OCI-LY7 (cell line): ENCODE measurements at regions not wholly inside any gene's neighbourhood (a gene's known extent, or its start where the extent isn't known, plus 50 kb on each side); places are given as distances from the start of the nearest gene placed in this dataset.

ENCODE experiments used
- CTCF ChIP-seq: fragments of 200-600 bp; sonication (generic); conservative IDR thresholded peaks from 2 replicates; pipeline ENCODE4 v1.5.1; 2014; ENCODE audit warnings: mild to moderate bottlenecking, antibody characterized with exemption, low read length, moderate library complexity, mixed read lengths
- EZH2phosphoT487 ChIP-seq: fragments of 200-600 bp; sonication (generic); IDR thresholded peaks from 2 replicates; pipeline ENCODE4 v1.6.1; 2018; ENCODE audit warnings: low read depth, borderline replicate concordance, mild to moderate bottlenecking, mixed run types, antibody characterized with exemption, low read length, moderate library complexity, mixed read lengths

- TF ChIP-seq CTCF (no peak), EZH2phosphoT487 (no peak)
These were observed 72.7 kb upstream of the CCN6 start for GRCh38 chr6:111980971-111981840.
